ENCODE measurements at regions not wholly inside any gene's neighbourhood (a gene's known extent, or its start where the extent isn't known, plus 50 kb on each side); places are given as distances from the start of the nearest gene placed in this dataset.

GRCh38 chr5:133830911-133831310, 137.5 kb downstream of the C5orf15 start:
- DNase-seq (ENCODE audit: low read depth in 2 of 2), result no peak

GRCh38 chr5:133830281-133830680, 138.1 kb downstream of the C5orf15 start:
- no peak for DNase-seq (ENCODE audit: low read depth in 2 of 2)

- no peak for DNase-seq (ENCODE audit: low read depth in 2 of 2)
These were observed 138.6 kb downstream of the C5orf15 start for GRCh38 chr5:133829786-133830185.

- DNase-seq (ENCODE audit: low read depth in 2 of 2), result no peak
These were observed 139.7 kb downstream of the C5orf15 start for GRCh38 chr5:133828722-133829121.

- DNase-seq (ENCODE audit: low read depth in 2 of 2), result no peak
These were observed 140.6 kb downstream of the C5orf15 start for GRCh38 chr5:133827830-133828229.

- no peak for DNase-seq (ENCODE audit: low read depth in 2 of 2)
These were observed 141.4 kb downstream of the C5orf15 start for GRCh38 chr5:133827011-133827410.

- DNase-seq (ENCODE audit: low read depth in 2 of 2), result no peak
These were observed 142.7 kb downstream of the C5orf15 start for GRCh38 chr5:133825631-133826289.

GRCh38 chr5:133824661-133825254, 143.7 kb downstream of the C5orf15 start:
- no peak for DNase-seq (ENCODE audit: low read depth in 2 of 2)

- DNase-seq (ENCODE audit: low read depth in 2 of 2), result no peak
These were observed 146.5 kb downstream of the C5orf15 start for GRCh38 chr5:133821889-133822288.

- no peak for DNase-seq (ENCODE audit: low read depth in 2 of 2)
These were observed 147.1 kb downstream of the C5orf15 start for GRCh38 chr5:133821311-133821741.

- DNase-seq (ENCODE audit: low read depth in 2 of 2), result no peak
These were observed 147.9 kb downstream of the C5orf15 start for GRCh38 chr5:133820507-133820906.

- DNase-seq (ENCODE audit: low read depth in 2 of 2), result no peak
These were observed 148.4 kb downstream of the C5orf15 start for GRCh38 chr5:133819977-133820471.

- DNase-seq (ENCODE audit: low read depth in 2 of 2), result no peak
These were observed 149.4 kb downstream of the C5orf15 start for GRCh38 chr5:133818869-133819600.

- no peak for DNase-seq (ENCODE audit: low read depth in 2 of 2)
These were observed 150.4 kb downstream of the C5orf15 start for GRCh38 chr5:133818031-133818431.

GRCh38 chr5:133817456-133817855, 151.0 kb downstream of the C5orf15 start:
- DNase-seq (ENCODE audit: low read depth in 2 of 2), result no peak

GRCh38 chr5:133816791-133817190, 151.6 kb downstream of the C5orf15 start:
- no peak for DNase-seq (ENCODE audit: low read depth in 2 of 2)

GRCh38 chr5:133814152-133814551, 154.3 kb downstream of the C5orf15 start:
- DNase-seq (ENCODE audit: low read depth in 2 of 2), result no peak

GRCh38 chr5:133811168-133811567, 157.3 kb downstream of the C5orf15 start:
- DNase-seq (ENCODE audit: low read depth in 2 of 2), result no peak

- DNase-seq (ENCODE audit: low read depth in 2 of 2), result no peak
These were observed 158.6 kb downstream of the C5orf15 start for GRCh38 chr5:133809801-133810200.

GRCh38 chr5:133807348-133807747, 161.1 kb downstream of the C5orf15 start:
- no peak for DNase-seq (ENCODE audit: low read depth in 2 of 2)

GRCh38 chr5:133806847-133807246, 161.6 kb downstream of the C5orf15 start:
- no peak for DNase-seq (ENCODE audit: low read depth in 2 of 2)

GRCh38 chr5:133801955-133802751, 166.3 kb downstream of the C5orf15 start:
- DNase-seq (ENCODE audit: low read depth in 2 of 2), result no peak
